ENCODE measurements at regions not wholly inside any gene's neighbourhood (a gene's known extent, or its start where the extent isn't known, plus 50 kb on each side); places are given as distances from the start of the nearest gene placed in this dataset.
A peak's percentile ranks its signal among the peaks of the same experiment; 100 is the strongest.

GRCh38 chr5:124056326-124056990, 544.5 kb downstream of the CSNK1G3 start:
- no peaks in the 10 kb centered on the region for H3K9me3 ChIP-seq
- WGBS, 2 donors, result 27 to 37% methylated on average over 11 of the region's 11 CpGs
- H3K36me3 ChIP-seq, result no peaks in the 10 kb centered on the region
- DNase-seq, result no peak
- no peak for FAIRE-seq
- intact Hi-C loops (cut with DNase I), result no loop called here
- no peaks in the 10 kb centered on the region for H3K27me3 ChIP-seq
- TF ChIP-seq CTCF (IDR thresholded peaks at IDR 0.05), result no peak
- peak in 3 of 4 donors; percentile 13 to 24 (median 23) for ATAC-seq
- H3K4me3 ChIP-seq, result peak overlapping the region in 1 of 4 donors; percentile 7
- peak overlapping the region in 2 of 4 donors; percentile 33 to 51 for H3K27ac ChIP-seq
- peaks cover 19 to 32% (median 24%) of the 10 kb centered on the region in 3 donors for H3K4me1 ChIP-seq

GRCh38 chr5:124055751-124056150, 543.8 kb downstream of the CSNK1G3 start:
- DNase-seq (no peak), FAIRE-seq (no peak), ATAC-seq (no peak)
- Histone ChIP-seq H3K4me1 (peaks cover 12 to 25% (median 18%) of the 10 kb centered on the region in 3 donors), H3K9me3 (no peaks in the 10 kb centered on the region), H3K36me3 (no peaks in the 10 kb centered on the region), H3K4me3 (no peak overlapping the region), H3K27me3 (no peaks in the 10 kb centered on the region), H3K27ac (no peak overlapping the region)
- intact Hi-C loops (cut with DNase I), result no loop called here
- no peak for TF ChIP-seq CTCF (IDR thresholded peaks at IDR 0.05)
- WGBS, 2 donors, result 96 to 100% methylated on average over 1 of the region's 1 CpG

GRCh38 chr5:124054564-124054963, 542.6 kb downstream of the CSNK1G3 start:
- intact Hi-C loops (cut with DNase I), result no loop called here
- no peak for TF ChIP-seq CTCF (IDR thresholded peaks at IDR 0.05)
- ATAC-seq (no peak), DNase-seq (no peak), FAIRE-seq (no peak)
- H3K36me3 ChIP-seq, result no peaks in the 10 kb centered on the region
- H3K4me3 ChIP-seq, result no peak overlapping the region
- no peaks in the 10 kb centered on the region for H3K27me3 ChIP-seq
- peaks cover 5 to 13% (median 8%) of the 10 kb centered on the region in 3 donors for H3K4me1 ChIP-seq
- no peak overlapping the region for H3K27ac ChIP-seq
- H3K9me3 ChIP-seq, result no peaks in the 10 kb centered on the region

GRCh38 chr5:124053340-124053739, 541.4 kb downstream of the CSNK1G3 start:
- DNase-seq (no peak), FAIRE-seq (no peak), ATAC-seq (no peak)
- no peaks in the 10 kb centered on the region for H3K36me3 ChIP-seq
- H3K4me3 ChIP-seq, result no peak overlapping the region
- H3K4me1 ChIP-seq, result peaks cover 5 to 12% (median 6%) of the 10 kb centered on the region in 3 donors
- WGBS, 2 donors, result 64 to 92% methylated on average over 2 of the region's 2 CpGs
- no peak overlapping the region for H3K27ac ChIP-seq
- TF ChIP-seq CTCF (IDR thresholded peaks at IDR 0.05), result no peak
- H3K27me3 ChIP-seq, result no peaks in the 10 kb centered on the region
- intact Hi-C loops (cut with DNase I), result no loop called here
- no peaks in the 10 kb centered on the region for H3K9me3 ChIP-seq

GRCh38 chr5:124052201-124052600, 540.2 kb downstream of the CSNK1G3 start:
- intact Hi-C loops (cut with DNase I), result no loop called here
- no peak for TF ChIP-seq CTCF (IDR thresholded peaks at IDR 0.05)
- no peaks in the 10 kb centered on the region for H3K36me3 ChIP-seq
- peaks cover 0 to 5% (median 3%) of the 10 kb centered on the region in 3 donors for H3K4me1 ChIP-seq
- ATAC-seq, result no peak
- no peaks in the 10 kb centered on the region for H3K27me3 ChIP-seq
- no peak for DNase-seq
- no peak for FAIRE-seq
- H3K4me3 ChIP-seq, result no peak overlapping the region
- H3K9me3 ChIP-seq, result no peaks in the 10 kb centered on the region
- 90 to 100% methylated on average over 2 of the region's 2 CpGs for WGBS, 2 donors
- H3K27ac ChIP-seq, result no peak overlapping the region
